CD8-positive, alpha-beta memory T cell (primary cell): ENCODE measurements at regions not wholly inside any gene's neighbourhood (a gene's known extent, or its start where the extent isn't known, plus 50 kb on each side); places are given as distances from the start of the nearest gene placed in this dataset.
A peak's percentile ranks its signal among the peaks of the same experiment; 100 is the strongest.
"Not testable (repeated sequence)": the region's sequence is repeated elsewhere in the genome, so short reads cannot be mapped to it uniquely, and the experiment has no call there.

Source experiments
- CTCF ChIA-PET: fragments of 350-600 bp; sonication (Branson Sonifier 250); formaldehyde crosslinking; loops from one replicate; lab custom pipeline; 2021; ENCODE audit warnings: antibody characterized with exemption; lab: Charles Lee
- POLR2A ChIA-PET: fragments of 350-600 bp; sonication (Branson Sonifier 250); formaldehyde crosslinking; loops from one replicate; lab custom pipeline; 2021; ENCODE audit warnings: antibody characterized with exemption; lab: Charles Lee
- DNase-seq, 5 donors: peaks; one replicate each; pipeline versions ENCODE4 v3.0.0 to v3.0.0-alpha.2; 2020 to 2022; ENCODE audit warnings: mixed read lengths in 1 of 5
- H3K27ac ChIP-seq: one replicate; pipeline ENCODE4 v1.7.0; 2013; ENCODE audit warnings: low read depth, mild to moderate bottlenecking, low read length, moderate library complexity
- H3K27me3 ChIP-seq: 2 replicates; pipeline ENCODE4 v1.7.0; 2013; ENCODE audit warnings: low read length, mild to moderate bottlenecking; ENCODE audit not compliant: insufficient read depth, poor library complexity, severe bottlenecking
- H3K36me3 ChIP-seq: 2 replicates; pipeline ENCODE4 v1.7.0; 2013; ENCODE audit warnings: mild to moderate bottlenecking, low read length, moderate library complexity; ENCODE audit not compliant: insufficient read depth
- H3K4me1 ChIP-seq: 2 replicates; pipeline ENCODE4 v1.7.0; 2013; ENCODE audit warnings: mild to moderate bottlenecking, low read length, moderate library complexity; ENCODE audit not compliant: insufficient read depth
- H3K4me3 ChIP-seq: 2 replicates; pipeline ENCODE4 v1.7.0; 2013; ENCODE audit warnings: mild to moderate bottlenecking, low read length
- H3K9me3 ChIP-seq: 2 replicates; pipeline ENCODE4 v1.7.0; 2013; ENCODE audit warnings: mild to moderate bottlenecking, low read length
- H3K27ac Mint-ChIP-seq, 8 donors: one replicate each; pipeline ENCODE4 v1.8.0; 2020 to 2021; ENCODE audit warnings: mixed read lengths in 8 of 8, mild to moderate bottlenecking in 6 of 8, inconsistent platforms in 3 of 8, moderate library complexity in 3 of 8
- H3K27me3 Mint-ChIP-seq, 2 donors: one replicate each; pipeline ENCODE4 v1.8.0; 2020 to 2021; ENCODE audit warnings: mixed read lengths in 2 of 2, mild to moderate bottlenecking in 1 of 2, moderate library complexity in 1 of 2
- H3K36me3 Mint-ChIP-seq, 3 donors: one replicate each; pipeline ENCODE4 v1.8.0; 2020 to 2021; ENCODE audit warnings: mixed read lengths in 3 of 3, inconsistent platforms in 1 of 3, mild to moderate bottlenecking in 1 of 3
- H3K4me1 Mint-ChIP-seq, 3 donors: one replicate each; pipeline ENCODE4 v1.8.0; 2020 to 2021; ENCODE audit warnings: mixed read lengths in 3 of 3, inconsistent platforms in 1 of 3, mild to moderate bottlenecking in 1 of 3
- H3K4me3 Mint-ChIP-seq, 7 donors: one replicate each; pipeline ENCODE4 v1.8.0; 2020 to 2021; ENCODE audit warnings: mixed read lengths in 7 of 7, mild to moderate bottlenecking in 6 of 7, moderate library complexity in 4 of 7, inconsistent platforms in 2 of 7
- H3K9me3 Mint-ChIP-seq, 5 donors: one replicate each; pipeline ENCODE4 v1.8.0; 2020 to 2022; ENCODE audit warnings: mixed read lengths in 5 of 5, mild to moderate bottlenecking in 3 of 5, moderate library complexity in 2 of 5, inconsistent platforms in 1 of 5

DNA sequence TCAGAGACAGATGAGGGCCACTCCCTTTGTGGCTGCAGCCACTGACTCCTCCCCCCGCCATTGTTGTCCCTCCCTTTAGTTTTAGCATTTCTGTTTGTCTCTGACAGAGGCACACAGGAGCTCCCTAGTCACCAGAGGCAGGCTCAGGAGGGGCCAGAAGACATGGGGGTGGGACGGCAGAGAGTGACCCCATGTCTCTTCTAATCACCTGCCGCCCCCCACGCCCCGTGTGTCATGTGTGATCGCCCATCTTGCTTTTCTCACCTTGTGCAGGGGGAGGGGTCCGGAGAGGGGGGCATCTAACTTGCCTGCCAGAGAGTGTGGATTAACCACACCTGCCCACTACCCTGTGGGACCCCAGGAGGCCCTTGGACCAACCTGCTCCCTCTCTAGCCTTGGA lies 246.7 kb upstream of the TP53TG3C start:
- CTCF ChIA-PET, H3K36me3 Mint-ChIP-seq, H3K4me1 ChIP-seq, H3K27me3 Mint-ChIP-seq, DNase-seq, H3K4me3 ChIP-seq, H3K36me3 ChIP-seq, H3K9me3 Mint-ChIP-seq, H3K27ac ChIP-seq, H3K4me3 Mint-ChIP-seq, H3K9me3 ChIP-seq, POLR2A ChIA-PET, H3K27ac Mint-ChIP-seq, H3K4me1 Mint-ChIP-seq, H3K27me3 ChIP-seq: not testable (repeated sequence)

GRCh38 chr16:32946041-32946560 lies 247.9 kb upstream of the TP53TG3C start:
- POLR2A ChIA-PET, H3K4me3 ChIP-seq, H3K27ac ChIP-seq, H3K36me3 Mint-ChIP-seq, H3K36me3 ChIP-seq, H3K27ac Mint-ChIP-seq, H3K4me1 Mint-ChIP-seq, CTCF ChIA-PET, H3K27me3 Mint-ChIP-seq, H3K4me1 ChIP-seq, H3K9me3 ChIP-seq, H3K4me3 Mint-ChIP-seq, H3K27me3 ChIP-seq: not testable (repeated sequence)
- peaks cover 0 to 12% (median 3%) of the 10 kb centered on the region in 5 donors for H3K9me3 Mint-ChIP-seq
- peak in 1 of 5 donors; percentile 19 for DNase-seq

- H3K4me1 ChIP-seq, H3K27me3 Mint-ChIP-seq, H3K27me3 ChIP-seq, H3K27ac Mint-ChIP-seq, H3K4me1 Mint-ChIP-seq, POLR2A ChIA-PET, H3K4me3 Mint-ChIP-seq, H3K36me3 Mint-ChIP-seq, H3K4me3 ChIP-seq, H3K9me3 ChIP-seq, H3K36me3 ChIP-seq, H3K27ac ChIP-seq, CTCF ChIA-PET: not testable (repeated sequence)
- H3K9me3 Mint-ChIP-seq, result peaks cover 0 to 12% (median 3%) of the 10 kb centered on the region in 5 donors
- DNase-seq, result peak in 1 of 5 donors; percentile 11
Measured at GRCh38 chr16:32945311-32945710, 248.7 kb upstream of the TP53TG3C start.

DNA sequence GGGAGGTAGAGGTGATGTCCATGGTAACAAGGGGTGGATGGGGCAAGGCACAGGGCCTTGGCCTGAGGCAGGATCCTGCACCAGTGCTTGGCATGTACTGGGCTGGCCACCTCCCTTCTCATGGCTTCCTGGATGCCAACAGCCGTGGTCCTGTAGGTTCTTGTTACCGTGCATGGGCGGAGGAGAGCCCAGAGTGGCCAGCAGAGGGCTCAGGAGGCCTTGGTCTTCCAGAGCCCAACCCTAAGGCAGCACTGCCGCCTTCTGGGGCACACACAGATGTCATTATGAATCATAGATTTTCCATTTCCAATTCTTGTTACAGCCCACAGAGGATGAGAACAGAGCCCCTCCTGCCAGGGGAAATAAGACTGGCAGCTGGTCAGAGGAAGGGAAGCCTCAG lies 254.2 kb upstream of the TP53TG3C start:
- DNase-seq, H3K4me3 Mint-ChIP-seq, H3K27me3 ChIP-seq, H3K4me1 ChIP-seq, POLR2A ChIA-PET, H3K9me3 ChIP-seq, H3K27me3 Mint-ChIP-seq, H3K9me3 Mint-ChIP-seq, H3K27ac Mint-ChIP-seq, H3K27ac ChIP-seq, CTCF ChIA-PET, H3K36me3 Mint-ChIP-seq, H3K36me3 ChIP-seq, H3K4me1 Mint-ChIP-seq, H3K4me3 ChIP-seq: not testable (repeated sequence)

GRCh38 chr16:32937929-32938328 lies 256.1 kb upstream of the TP53TG3C start:
- H3K9me3 Mint-ChIP-seq, POLR2A ChIA-PET, H3K36me3 Mint-ChIP-seq, H3K4me3 ChIP-seq, H3K4me3 Mint-ChIP-seq, H3K4me1 ChIP-seq, H3K36me3 ChIP-seq, H3K27ac ChIP-seq, H3K9me3 ChIP-seq, CTCF ChIA-PET, H3K4me1 Mint-ChIP-seq, H3K27me3 ChIP-seq, H3K27me3 Mint-ChIP-seq, H3K27ac Mint-ChIP-seq, DNase-seq: not testable (repeated sequence)

DNA sequence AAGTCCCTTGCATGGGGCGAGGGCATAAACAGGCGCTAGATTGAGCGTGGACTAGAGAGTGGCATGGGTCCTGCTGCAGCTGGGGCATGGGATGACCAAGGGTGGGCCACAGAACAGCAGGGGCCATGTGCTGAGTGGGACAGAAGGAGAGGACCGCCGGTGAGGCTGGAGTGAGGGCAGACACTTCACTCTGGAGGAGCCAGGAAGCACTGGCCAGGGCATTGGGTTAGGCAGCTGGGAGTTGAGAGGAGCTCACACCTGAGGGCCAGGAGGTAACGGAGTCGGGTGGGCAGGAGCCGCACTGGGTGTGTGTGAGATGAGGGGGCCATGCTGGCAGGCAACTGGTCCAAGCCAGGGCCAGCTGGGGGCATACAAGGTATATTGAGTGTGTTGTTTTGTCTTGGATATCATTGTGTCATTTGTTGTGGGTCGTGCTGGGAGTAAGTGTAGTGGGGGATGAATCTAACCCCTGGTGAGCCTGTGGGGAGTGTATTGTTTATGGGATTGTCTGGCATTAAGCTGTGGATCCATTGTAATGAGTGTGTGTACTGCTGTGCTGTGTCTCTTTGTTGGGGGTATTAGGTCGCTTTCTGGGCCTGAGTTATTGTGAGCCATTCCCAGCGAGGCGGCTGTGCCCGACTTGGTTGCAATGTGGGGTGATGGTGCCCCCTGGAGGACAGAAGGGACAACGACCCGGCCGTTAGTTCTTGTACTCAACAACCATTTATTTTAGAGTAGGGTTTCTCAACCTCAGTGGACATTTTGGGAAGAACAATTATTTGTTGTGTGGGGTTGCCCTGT lies 256.5 kb upstream of the TP53TG3 start:
- H3K27ac ChIP-seq, H3K27me3 Mint-ChIP-seq, H3K4me3 Mint-ChIP-seq, POLR2A ChIA-PET, H3K9me3 ChIP-seq, H3K27ac Mint-ChIP-seq, H3K36me3 ChIP-seq, H3K9me3 Mint-ChIP-seq, CTCF ChIA-PET, H3K4me1 ChIP-seq, DNase-seq, H3K36me3 Mint-ChIP-seq, H3K27me3 ChIP-seq, H3K4me3 ChIP-seq, H3K4me1 Mint-ChIP-seq: not testable (repeated sequence)

- H3K36me3 Mint-ChIP-seq, H3K4me3 Mint-ChIP-seq: not testable (repeated sequence)
Measured at GRCh38 chr16:32925192-32925591, 249.2 kb upstream of the TP53TG3 start.

GRCh38 chr16:32922578-32922977 lies 246.6 kb upstream of the TP53TG3 start:
- H3K4me3 Mint-ChIP-seq, H3K36me3 Mint-ChIP-seq, H3K4me1 Mint-ChIP-seq, H3K27ac ChIP-seq, H3K4me1 ChIP-seq, H3K27me3 Mint-ChIP-seq, H3K9me3 Mint-ChIP-seq, POLR2A ChIA-PET, CTCF ChIA-PET, H3K9me3 ChIP-seq, H3K4me3 ChIP-seq, H3K27ac Mint-ChIP-seq, H3K27me3 ChIP-seq, H3K36me3 ChIP-seq: not testable (repeated sequence)
- DNase-seq, result peak in 1 of 5 donors; percentile 12

More at GRCh38 chr16:32925192-32925591, 249.2 kb upstream of the TP53TG3 start:
- DNase-seq, POLR2A ChIA-PET, H3K9me3 Mint-ChIP-seq, H3K27ac ChIP-seq, H3K27me3 ChIP-seq, H3K4me3 ChIP-seq, H3K36me3 ChIP-seq, H3K4me1 ChIP-seq, CTCF ChIA-PET, H3K27me3 Mint-ChIP-seq, H3K9me3 ChIP-seq, H3K27ac Mint-ChIP-seq, H3K4me1 Mint-ChIP-seq: not testable (repeated sequence)
